GM23338 (cell line): ENCODE measurements at regions not wholly inside any gene's neighbourhood (a gene's known extent, or its start where the extent isn't known, plus 50 kb on each side); places are given as distances from the start of the nearest gene placed in this dataset.

Source experiments
- ATAC-seq: fragments of 200-7000 bp; cut with Tn5 transposase; 3 replicates; pipeline ENCODE4 v1.9.1; 2020
- DNase-seq: peaks from one replicate; pipeline ENCODE4 v3.0.0-alpha.2; 2015; ENCODE audit warnings: low spot score
- H2AFZ ChIP-seq: fragments of 200-600 bp; sonication (generic); 2 replicates; pipeline ENCODE4 v1.8.0; 2016; ENCODE audit warnings: antibody characterized with exemption, mild to moderate bottlenecking, moderate library complexity
- H3F3A ChIP-seq: fragments of 200-600 bp; sonication (generic); replicated peaks from 2 replicates; pipeline ENCODE4 v1.8.0; 2017; ENCODE audit warnings: antibody characterized with exemption, mixed run types, low read depth
- H3K27ac ChIP-seq: fragments of 200-600 bp; sonication (generic); 2 replicates; pipeline ENCODE4 v1.6.1; 2016; ENCODE audit warnings: low read depth
- H3K27me3 ChIP-seq: fragments of 200-600 bp; sonication (generic); 2 replicates; pipeline ENCODE4 v1.8.0; 2016; ENCODE audit warnings: mild to moderate bottlenecking, mixed run types, moderate library complexity; ENCODE audit not compliant: insufficient read depth
- H3K36me3 ChIP-seq: fragments of 200-600 bp; sonication (generic); 2 replicates; pipeline ENCODE4 v1.8.0; 2016; ENCODE audit warnings: mild to moderate bottlenecking; ENCODE audit not compliant: insufficient read depth
- H3K4me1 ChIP-seq: fragments of 200-600 bp; sonication (generic); 2 replicates; pipeline ENCODE4 v1.8.0; 2016; ENCODE audit warnings: mild to moderate bottlenecking, moderate library complexity; ENCODE audit not compliant: insufficient read depth
- H3K4me2 ChIP-seq: fragments of 200-600 bp; sonication (generic); 2 replicates; pipeline ENCODE4 v1.7.1; 2017; ENCODE audit warnings: mixed run types
- H3K4me3 ChIP-seq: fragments of 200-600 bp; sonication (generic); 2 replicates; pipeline ENCODE4 v1.6.1; 2016; ENCODE audit warnings: mixed run types
- H3K79me2 ChIP-seq: fragments of 200-600 bp; sonication (generic); replicated peaks from 2 replicates; pipeline ENCODE4 v1.8.0; 2017; ENCODE audit warnings: mild to moderate bottlenecking; ENCODE audit not compliant: insufficient read depth
- H3K9me2 ChIP-seq: fragments of 200-600 bp; sonication (generic); 2 replicates; pipeline ENCODE4 v1.8.0; 2017; ENCODE audit not compliant: insufficient read depth
- H4K20me1 ChIP-seq: fragments of 200-600 bp; sonication (generic); replicated peaks from 2 replicates; pipeline ENCODE4 v1.8.0; 2017; ENCODE audit warnings: mild to moderate bottlenecking; ENCODE audit not compliant: insufficient read depth
- H3K27ac Mint-ChIP-seq: 2 replicates; pipeline ENCODE4 v1.8.0; 2020; ENCODE audit warnings: inconsistent platforms, mild to moderate bottlenecking, moderate library complexity, mixed read lengths
- H3K27me3 Mint-ChIP-seq: 3 replicates; pipeline ENCODE4 v1.8.0; 2022; ENCODE audit warnings: low read depth, mild to moderate bottlenecking, moderate library complexity, mixed read lengths, inconsistent platforms; ENCODE audit not compliant: insufficient read depth, poor library complexity
- H3K36me3 Mint-ChIP-seq: 3 replicates; pipeline ENCODE4 v1.8.0; 2021; ENCODE audit warnings: low read depth, mild to moderate bottlenecking, inconsistent platforms, moderate library complexity, mixed read lengths
- H3K4me1 Mint-ChIP-seq: 3 replicates; pipeline ENCODE4 v1.8.0; 2020; ENCODE audit warnings: mild to moderate bottlenecking, inconsistent platforms, mixed read lengths
- H3K4me3 Mint-ChIP-seq: 3 replicates; pipeline ENCODE4 v1.8.0; 2021; ENCODE audit warnings: moderate library complexity, mild to moderate bottlenecking, inconsistent platforms, mixed read lengths
- H3K9me3 Mint-ChIP-seq: 3 replicates; pipeline ENCODE4 v1.8.0; 2020; ENCODE audit warnings: moderate library complexity, mild to moderate bottlenecking, inconsistent platforms, mixed read lengths
- CREB1 ChIP-seq: fragments of 250-450 bp; sonication (Bioruptor Pico); IDR thresholded peaks from 2 replicates; pipeline ENCODE4 v1.5.0; 2020; ENCODE audit warnings: low read depth, mild to moderate bottlenecking, moderate library complexity
- EZH2phosphoT487 ChIP-seq: fragments of 200-600 bp; sonication (generic); IDR thresholded peaks from one replicate; pipeline ENCODE4 v1.8.1; 2018; ENCODE audit warnings: antibody characterized with exemption; ENCODE audit not compliant: unreplicated experiment
- JUNB ChIP-seq: IDR thresholded peaks from one replicate; pipeline ENCODE4 v1.6.1; 2016; ENCODE audit warnings: antibody characterized with exemption; ENCODE audit not compliant: unreplicated experiment
- NANOG ChIP-seq: IDR thresholded peaks from 2 replicates; pipeline ENCODE4 v1.6.1; 2016; ENCODE audit warnings: antibody characterized with exemption, borderline replicate concordance
- POLR2AphosphoS5 ChIP-seq: IDR thresholded peaks from 2 replicates; pipeline ENCODE4 v1.6.1; 2016; ENCODE audit warnings: antibody characterized with exemption, low read depth
- STAT1 ChIP-seq: IDR thresholded peaks from one replicate; pipeline ENCODE4 v1.6.1; 2016; ENCODE audit warnings: antibody characterized with exemption; ENCODE audit not compliant: unreplicated experiment
- ZNF114 ChIP-seq: fragments of 250-450 bp; sonication (Bioruptor Pico); IDR thresholded peaks from 2 replicates; pipeline ENCODE4 v1.5.0; 2020; ENCODE audit warnings: mild to moderate bottlenecking, moderate library complexity
- ZNF331 ChIP-seq: fragments of 250-450 bp; sonication (Bioruptor Pico); IDR thresholded peaks from 2 replicates; pipeline ENCODE4 v1.5.0; 2020; ENCODE audit warnings: low read depth, mild to moderate bottlenecking, moderate library complexity
- TF ChIP-seq, protein P1 (sequence below), 2 experiments: fragments of 200-600 bp in 1 of 2; sonication (generic) in 1 of 2; conservative IDR thresholded peaks; 2 replicates each; pipeline versions ENCODE4 v1.5.1 to v1.6.1; 2016 to 2017; ENCODE audit warnings: antibody characterized with exemption in 2 of 2, low read depth in 2 of 2, mild to moderate bottlenecking in 2 of 2, moderate library complexity in 1 of 2
- TF ChIP-seq, protein P2 (sequence below): IDR thresholded peaks from one replicate; pipeline ENCODE4 v1.6.1; 2018; ENCODE audit warnings: antibody characterized with exemption; ENCODE audit not compliant: unreplicated experiment
- TF ChIP-seq, protein P3 (sequence below): fragments of 250-450 bp; sonication (Bioruptor Pico); IDR thresholded peaks from 2 replicates; pipeline ENCODE4 v1.5.0; 2020; ENCODE audit warnings: mild to moderate bottlenecking, moderate library complexity

DNA sequence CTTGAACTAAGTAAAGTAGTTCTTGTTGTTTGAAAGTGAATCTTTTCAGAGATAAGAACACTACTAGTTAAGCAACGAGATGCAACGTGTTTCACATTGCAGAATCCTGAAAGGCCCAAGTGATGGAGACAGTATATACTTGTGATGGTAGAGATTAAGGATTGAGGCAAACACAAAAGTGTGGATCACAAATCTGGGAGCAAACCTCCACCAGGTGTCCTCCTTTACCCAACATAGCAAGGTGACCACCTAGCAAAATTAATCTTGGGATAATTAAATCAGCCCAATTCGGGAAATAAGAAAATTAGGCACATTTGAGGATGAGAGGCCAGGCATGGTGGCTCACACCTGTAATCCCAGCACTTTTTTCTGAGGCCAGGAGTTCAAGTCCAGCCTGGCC lies 563.9 kb downstream of the DACH1 start:
- peak; percentile 30 for DNase-seq
- Mint-ChIP-seq H3K9me3 (no peaks in the 10 kb centered on the region), H3K4me1 (peaks cover 4% of the 10 kb centered on the region; the same call in 2 of the 3 replicates), H3K27ac (no peak overlapping the region), H3K27me3 (peaks cover 2% of the 10 kb centered on the region), H3K36me3 (no peaks in the 10 kb centered on the region), H3K4me3 (no peak overlapping the region)
- Histone ChIP-seq H3K79me2 (no peaks in the 10 kb centered on the region), H2AFZ (no peak overlapping the region), H3K27me3 (no peaks in the 10 kb centered on the region), H3K9me2 (no peaks in the 10 kb centered on the region), H3K4me3 (no peak overlapping the region), H3F3A (no peaks in the 10 kb centered on the region), H3K36me3 (no peaks in the 10 kb centered on the region), H3K27ac (no peak overlapping the region), H3K4me1 (peaks cover 3% of the 10 kb centered on the region; the same call in 1 of the 2 replicates), H4K20me1 (no peaks in the 10 kb centered on the region), H3K4me2 (no peak overlapping the region)
- TF ChIP-seq POLR2AphosphoS5 (no peak), STAT1 (no peak), ZNF114 (CRISPR knock-in tag) (no peak)
- TF ChIP-seq, protein P1, sequence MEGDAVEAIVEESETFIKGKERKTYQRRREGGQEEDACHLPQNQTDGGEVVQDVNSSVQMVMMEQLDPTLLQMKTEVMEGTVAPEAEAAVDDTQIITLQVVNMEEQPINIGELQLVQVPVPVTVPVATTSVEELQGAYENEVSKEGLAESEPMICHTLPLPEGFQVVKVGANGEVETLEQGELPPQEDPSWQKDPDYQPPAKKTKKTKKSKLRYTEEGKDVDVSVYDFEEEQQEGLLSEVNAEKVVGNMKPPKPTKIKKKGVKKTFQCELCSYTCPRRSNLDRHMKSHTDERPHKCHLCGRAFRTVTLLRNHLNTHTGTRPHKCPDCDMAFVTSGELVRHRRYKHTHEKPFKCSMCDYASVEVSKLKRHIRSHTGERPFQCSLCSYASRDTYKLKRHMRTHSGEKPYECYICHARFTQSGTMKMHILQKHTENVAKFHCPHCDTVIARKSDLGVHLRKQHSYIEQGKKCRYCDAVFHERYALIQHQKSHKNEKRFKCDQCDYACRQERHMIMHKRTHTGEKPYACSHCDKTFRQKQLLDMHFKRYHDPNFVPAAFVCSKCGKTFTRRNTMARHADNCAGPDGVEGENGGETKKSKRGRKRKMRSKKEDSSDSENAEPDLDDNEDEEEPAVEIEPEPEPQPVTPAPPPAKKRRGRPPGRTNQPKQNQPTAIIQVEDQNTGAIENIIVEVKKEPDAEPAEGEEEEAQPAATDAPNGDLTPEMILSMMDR (conservative IDR thresholded peaks at IDR 0.05; ENCODE audit: low read depth in 2 of 2): peak; percentile 53 to 64
- peak; percentile 50; the same call in 2 of the 3 replicates for ATAC-seq

DNA sequence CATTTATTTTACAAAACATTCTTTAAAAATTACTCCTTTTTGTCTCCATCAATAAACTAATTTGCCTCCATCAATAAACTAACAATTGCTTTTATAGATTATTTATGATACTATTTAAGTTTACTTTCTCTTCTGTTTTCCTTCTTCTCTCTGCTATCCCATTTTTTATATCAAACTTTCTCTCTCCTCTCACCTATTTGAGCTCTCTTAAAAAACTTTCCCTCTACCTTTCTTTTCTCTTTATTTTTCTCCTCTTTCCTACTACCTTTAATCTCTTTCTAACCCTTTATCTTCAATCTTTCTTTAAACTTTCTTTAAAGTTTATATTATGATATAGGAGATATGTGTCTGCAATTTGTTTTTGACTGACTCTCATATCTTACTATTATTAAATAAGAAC lies 566.4 kb downstream of the DACH1 start:
- ATAC-seq: no peak
- H3K9me3 Mint-ChIP-seq: no peaks in the 10 kb centered on the region
- Histone ChIP-seq H3K4me3 (no peak overlapping the region), H3K36me3 (no peaks in the 10 kb centered on the region), H3K27ac (no peak overlapping the region), H4K20me1 (no peaks in the 10 kb centered on the region), H3K9me2 (peaks cover 5% of the 10 kb centered on the region; the same call in 1 of the 2 replicates), H3K4me1 (no peaks in the 10 kb centered on the region), H3K4me2 (no peak overlapping the region), H3F3A (no peaks in the 10 kb centered on the region), H2AFZ (no peak overlapping the region), H3K27me3 (no peaks in the 10 kb centered on the region), H3K79me2 (no peaks in the 10 kb centered on the region)
- no peaks in the 10 kb centered on the region for H3K4me1 Mint-ChIP-seq
- peaks cover 2% of the 10 kb centered on the region for H3K27me3 Mint-ChIP-seq
- DNase-seq: no peak
- H3K4me3 Mint-ChIP-seq: no peak overlapping the region
- H3K36me3 Mint-ChIP-seq: no peaks in the 10 kb centered on the region
- H3K27ac Mint-ChIP-seq: no peak overlapping the region
- TF ChIP-seq, protein P2, sequence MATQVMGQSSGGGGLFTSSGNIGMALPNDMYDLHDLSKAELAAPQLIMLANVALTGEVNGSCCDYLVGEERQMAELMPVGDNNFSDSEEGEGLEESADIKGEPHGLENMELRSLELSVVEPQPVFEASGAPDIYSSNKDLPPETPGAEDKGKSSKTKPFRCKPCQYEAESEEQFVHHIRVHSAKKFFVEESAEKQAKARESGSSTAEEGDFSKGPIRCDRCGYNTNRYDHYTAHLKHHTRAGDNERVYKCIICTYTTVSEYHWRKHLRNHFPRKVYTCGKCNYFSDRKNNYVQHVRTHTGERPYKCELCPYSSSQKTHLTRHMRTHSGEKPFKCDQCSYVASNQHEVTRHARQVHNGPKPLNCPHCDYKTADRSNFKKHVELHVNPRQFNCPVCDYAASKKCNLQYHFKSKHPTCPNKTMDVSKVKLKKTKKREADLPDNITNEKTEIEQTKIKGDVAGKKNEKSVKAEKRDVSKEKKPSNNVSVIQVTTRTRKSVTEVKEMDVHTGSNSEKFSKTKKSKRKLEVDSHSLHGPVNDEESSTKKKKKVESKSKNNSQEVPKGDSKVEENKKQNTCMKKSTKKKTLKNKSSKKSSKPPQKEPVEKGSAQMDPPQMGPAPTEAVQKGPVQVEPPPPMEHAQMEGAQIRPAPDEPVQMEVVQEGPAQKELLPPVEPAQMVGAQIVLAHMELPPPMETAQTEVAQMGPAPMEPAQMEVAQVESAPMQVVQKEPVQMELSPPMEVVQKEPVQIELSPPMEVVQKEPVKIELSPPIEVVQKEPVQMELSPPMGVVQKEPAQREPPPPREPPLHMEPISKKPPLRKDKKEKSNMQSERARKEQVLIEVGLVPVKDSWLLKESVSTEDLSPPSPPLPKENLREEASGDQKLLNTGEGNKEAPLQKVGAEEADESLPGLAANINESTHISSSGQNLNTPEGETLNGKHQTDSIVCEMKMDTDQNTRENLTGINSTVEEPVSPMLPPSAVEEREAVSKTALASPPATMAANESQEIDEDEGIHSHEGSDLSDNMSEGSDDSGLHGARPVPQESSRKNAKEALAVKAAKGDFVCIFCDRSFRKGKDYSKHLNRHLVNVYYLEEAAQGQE: no peak
- TF ChIP-seq ZNF114 (CRISPR knock-in tag) (no peak), POLR2AphosphoS5 (no peak), STAT1 (no peak), NANOG (no peak), ZNF331 (CRISPR knock-in tag) (no peak), EZH2phosphoT487 (no peak), JUNB (no peak), CREB1 (no peak)
- TF ChIP-seq, protein P3, sequence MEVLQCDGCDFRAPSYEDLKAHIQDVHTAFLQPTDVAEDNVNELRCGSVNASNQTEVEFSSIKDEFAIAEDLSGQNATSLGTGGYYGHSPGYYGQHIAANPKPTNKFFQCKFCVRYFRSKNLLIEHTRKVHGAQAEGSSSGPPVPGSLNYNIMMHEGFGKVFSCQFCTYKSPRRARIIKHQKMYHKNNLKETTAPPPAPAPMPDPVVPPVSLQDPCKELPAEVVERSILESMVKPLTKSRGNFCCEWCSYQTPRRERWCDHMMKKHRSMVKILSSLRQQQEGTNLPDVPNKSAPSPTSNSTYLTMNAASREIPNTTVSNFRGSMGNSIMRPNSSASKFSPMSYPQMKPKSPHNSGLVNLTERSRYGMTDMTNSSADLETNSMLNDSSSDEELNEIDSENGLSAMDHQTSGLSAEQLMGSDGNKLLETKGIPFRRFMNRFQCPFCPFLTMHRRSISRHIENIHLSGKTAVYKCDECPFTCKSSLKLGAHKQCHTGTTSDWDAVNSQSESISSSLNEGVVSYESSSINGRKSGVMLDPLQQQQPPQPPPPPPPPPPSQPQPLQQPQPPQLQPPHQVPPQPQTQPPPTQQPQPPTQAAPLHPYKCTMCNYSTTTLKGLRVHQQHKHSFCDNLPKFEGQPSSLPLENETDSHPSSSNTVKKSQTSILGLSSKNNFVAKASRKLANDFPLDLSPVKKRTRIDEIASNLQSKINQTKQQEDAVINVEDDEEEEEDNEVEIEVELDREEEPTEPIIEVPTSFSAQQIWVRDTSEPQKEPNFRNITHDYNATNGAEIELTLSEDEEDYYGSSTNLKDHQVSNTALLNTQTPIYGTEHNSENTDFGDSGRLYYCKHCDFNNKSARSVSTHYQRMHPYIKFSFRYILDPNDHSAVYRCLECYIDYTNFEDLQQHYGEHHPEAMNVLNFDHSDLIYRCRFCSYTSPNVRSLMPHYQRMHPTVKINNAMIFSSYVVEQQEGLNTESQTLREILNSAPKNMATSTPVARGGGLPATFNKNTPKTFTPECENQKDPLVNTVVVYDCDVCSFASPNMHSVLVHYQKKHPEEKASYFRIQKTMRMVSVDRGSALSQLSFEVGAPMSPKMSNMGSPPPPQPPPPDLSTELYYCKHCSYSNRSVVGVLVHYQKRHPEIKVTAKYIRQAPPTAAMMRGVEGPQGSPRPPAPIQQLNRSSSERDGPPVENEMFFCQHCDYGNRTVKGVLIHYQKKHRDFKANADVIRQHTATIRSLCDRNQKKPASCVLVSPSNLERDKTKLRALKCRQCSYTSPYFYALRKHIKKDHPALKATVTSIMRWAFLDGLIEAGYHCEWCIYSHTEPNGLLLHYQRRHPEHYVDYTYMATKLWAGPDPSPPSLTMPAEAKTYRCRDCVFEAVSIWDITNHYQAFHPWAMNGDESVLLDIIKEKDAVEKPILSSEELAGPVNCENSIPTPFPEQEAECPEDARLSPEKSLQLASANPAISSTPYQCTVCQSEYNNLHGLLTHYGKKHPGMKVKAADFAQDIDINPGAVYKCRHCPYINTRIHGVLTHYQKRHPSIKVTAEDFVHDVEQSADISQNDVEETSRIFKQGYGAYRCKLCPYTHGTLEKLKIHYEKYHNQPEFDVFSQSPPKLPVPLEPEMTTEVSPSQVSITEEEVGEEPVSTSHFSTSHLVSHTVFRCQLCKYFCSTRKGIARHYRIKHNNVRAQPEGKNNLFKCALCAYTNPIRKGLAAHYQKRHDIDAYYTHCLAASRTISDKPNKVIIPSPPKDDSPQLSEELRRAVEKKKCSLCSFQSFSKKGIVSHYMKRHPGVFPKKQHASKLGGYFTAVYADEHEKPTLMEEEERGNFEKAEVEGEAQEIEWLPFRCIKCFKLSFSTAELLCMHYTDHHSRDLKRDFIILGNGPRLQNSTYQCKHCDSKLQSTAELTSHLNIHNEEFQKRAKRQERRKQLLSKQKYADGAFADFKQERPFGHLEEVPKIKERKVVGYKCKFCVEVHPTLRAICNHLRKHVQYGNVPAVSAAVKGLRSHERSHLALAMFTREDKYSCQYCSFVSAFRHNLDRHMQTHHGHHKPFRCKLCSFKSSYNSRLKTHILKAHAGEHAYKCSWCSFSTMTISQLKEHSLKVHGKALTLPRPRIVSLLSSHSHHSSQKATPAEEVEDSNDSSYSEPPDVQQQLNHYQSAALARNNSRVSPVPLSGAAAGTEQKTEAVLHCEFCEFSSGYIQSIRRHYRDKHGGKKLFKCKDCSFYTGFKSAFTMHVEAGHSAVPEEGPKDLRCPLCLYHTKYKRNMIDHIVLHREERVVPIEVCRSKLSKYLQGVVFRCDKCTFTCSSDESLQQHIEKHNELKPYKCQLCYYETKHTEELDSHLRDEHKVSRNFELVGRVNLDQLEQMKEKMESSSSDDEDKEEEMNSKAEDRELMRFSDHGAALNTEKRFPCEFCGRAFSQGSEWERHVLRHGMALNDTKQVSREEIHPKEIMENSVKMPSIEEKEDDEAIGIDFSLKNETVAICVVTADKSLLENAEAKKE (CRISPR knock-in tag): no peak
